H1 (cell line): ENCODE measurements at regions not wholly inside any gene's neighbourhood (a gene's known extent, or its start where the extent isn't known, plus 50 kb on each side); places are given as distances from the start of the nearest gene placed in this dataset.

Experiments
- CTCF ChIA-PET: fragments of 300-600 bp; sonication (Branson Sonifier 250); formaldehyde crosslinking; loops from one replicate; lab custom pipeline; 2021; ENCODE audit not compliant: partially characterized antibody; lab: Charles Lee
- POLR2A ChIA-PET: fragments of 300-600 bp; sonication (Branson Sonifier 250); formaldehyde crosslinking; loops from one replicate; lab custom pipeline; 2021; ENCODE audit warnings: inconsistent platforms; ENCODE audit not compliant: partially characterized antibody; lab: Charles Lee
- DNase-seq, 2 experiments: peaks; one replicate each; pipeline versions ENCODE4 v3.0.0 to v3.0.0-alpha.2; 2010 to 2022; ENCODE audit warnings: low spot score in 2 of 2, low read depth in 1 of 2, mixed read lengths in 1 of 2
- FAIRE-seq: peaks from 2 replicates; lab custom pipeline; 2011; peaks lifted over from hg19 to GRCh38; lab: Jason Lieb, UNC
- H2AFZ ChIP-seq: 2 replicates; pipeline ENCODE4 v1.8.1; 2012; ENCODE audit warnings: low read length, inconsistent platforms
- H2AK5ac ChIP-seq: 2 replicates; pipeline ENCODE4 v1.6.1; 2013; ENCODE audit warnings: low read depth, low read length
- H2BK120ac ChIP-seq: replicated peaks from 2 replicates; pipeline ENCODE3; 2013; ENCODE audit warnings: low read depth, low read length, inconsistent platforms
- H2BK12ac ChIP-seq: 2 replicates; pipeline ENCODE4 v1.6.1; 2013; ENCODE audit warnings: low read depth, low read length
- H2BK15ac ChIP-seq: 2 replicates; pipeline ENCODE4 v1.6.1; 2013; ENCODE audit warnings: low read length
- H2BK20ac ChIP-seq: 2 replicates; pipeline ENCODE4 v1.6.1; 2013; ENCODE audit warnings: low read length
- H2BK5ac ChIP-seq: 2 replicates; pipeline ENCODE4 v1.6.1; 2013; ENCODE audit warnings: low read depth, low read length
- H3K14ac ChIP-seq: 2 replicates; pipeline ENCODE4 v1.6.1; 2013; ENCODE audit warnings: inconsistent platforms; ENCODE audit not compliant: insufficient read length
- H3K18ac ChIP-seq: 2 replicates; pipeline ENCODE4 v1.6.1; 2013; ENCODE audit warnings: low read length; ENCODE audit errors: extremely low read depth
- H3K23ac ChIP-seq: 2 replicates; pipeline ENCODE4 v1.6.1; 2013; ENCODE audit warnings: inconsistent platforms; ENCODE audit not compliant: insufficient read length
- H3K23me2 ChIP-seq: 2 replicates; pipeline ENCODE4 v1.6.1; 2013; ENCODE audit warnings: low read depth, low read length
- H3K27ac ChIP-seq: 2 replicates; pipeline ENCODE4 v1.6.1; 2011; ENCODE audit warnings: low read depth, low read length, inconsistent platforms
- H3K27me3 ChIP-seq, 4 experiments: replicated peaks in 1 of 4; 1 replicate in 1 of 4; 2 replicates in 3 of 4; pipeline versions ENCODE4 v1.6.1 to v1.8.1; 2011 to 2013; ENCODE audit warnings: low read length in 3 of 4, mild to moderate bottlenecking in 3 of 4, inconsistent platforms in 2 of 4, mixed read lengths in 2 of 4, moderate library complexity in 1 of 4; ENCODE audit not compliant: control insufficient read depth in 3 of 4, insufficient read depth in 3 of 4; ENCODE audit errors: extremely low read depth in 1 of 4
- H3K36me3 ChIP-seq, 4 experiments: 2 replicates each; pipeline versions ENCODE4 v1.6.1 to v1.8.1; 2011 to 2013; ENCODE audit warnings: mild to moderate bottlenecking in 4 of 4, low read length in 3 of 4, moderate library complexity in 2 of 4, control low read depth in 1 of 4, inconsistent platforms in 1 of 4; ENCODE audit not compliant: insufficient read depth in 4 of 4, control insufficient read depth in 2 of 4
- H3K4ac ChIP-seq: replicated peaks from 2 replicates; pipeline ENCODE3; 2013; ENCODE audit warnings: low read length, low read depth, mixed read lengths, inconsistent platforms; ENCODE audit not compliant: insufficient read length
- H3K4me1 ChIP-seq, 4 experiments: replicated peaks in 1 of 4; 1 replicate in 1 of 4; 2 replicates in 3 of 4; pipeline versions ENCODE4 v1.6.1 to v1.8.1; 2011 to 2013; ENCODE audit warnings: low read length in 3 of 4, inconsistent platforms in 2 of 4, mixed read lengths in 1 of 4; ENCODE audit not compliant: insufficient read depth in 4 of 4, control insufficient read depth in 3 of 4
- H3K4me2 ChIP-seq, 2 experiments: 2 replicates each; pipeline versions ENCODE4 v1.6.1 to v1.8.1; 2011 to 2013; ENCODE audit warnings: low read depth in 2 of 2, low read length in 2 of 2, control low read depth in 1 of 2, inconsistent platforms in 1 of 2, mild to moderate bottlenecking in 1 of 2; ENCODE audit not compliant: insufficient read depth in 1 of 2
- H3K4me3 ChIP-seq, 4 experiments: fragments of 200-600, 300-600 bp in 1 of 4; sonication (generic), shearing (Covaris generic), sonication (Bioruptor Twin) in 1 of 4; 2 replicates each; pipeline versions ENCODE4 v1.5.1 to v1.8.1; 2011 to 2016; ENCODE audit warnings: low read length in 4 of 4, low read depth in 3 of 4, control low read depth in 2 of 4, inconsistent platforms in 2 of 4, mild to moderate bottlenecking in 2 of 4, mixed read lengths in 1 of 4, moderate library complexity in 1 of 4; ENCODE audit not compliant: insufficient read depth in 2 of 4; ENCODE audit errors: extremely low read depth in 1 of 4
- H3K56ac ChIP-seq: replicated peaks from 2 replicates; pipeline ENCODE3; 2013; ENCODE audit warnings: low read depth, mild to moderate bottlenecking, mixed read lengths, low read length, inconsistent platforms; ENCODE audit not compliant: insufficient read length
- H3K79me1 ChIP-seq: 2 replicates; pipeline ENCODE4 v1.6.1; 2013; ENCODE audit warnings: low read depth, low read length, control low read depth
- H3K79me2 ChIP-seq, 2 experiments: 2 replicates each; pipeline versions ENCODE4 v1.6.1 to v1.8.1; 2012 to 2013; ENCODE audit warnings: low read length in 2 of 2, mild to moderate bottlenecking in 2 of 2, inconsistent platforms in 1 of 2; ENCODE audit not compliant: insufficient read depth in 2 of 2, control insufficient read depth in 1 of 2
- H3K9ac ChIP-seq, 4 experiments: replicated peaks in 1 of 4; 1 replicate in 1 of 4; 2 replicates in 3 of 4; pipeline versions ENCODE4 v1.6.1 to v1.8.1; 2011 to 2013; ENCODE audit warnings: low read depth in 3 of 4, low read length in 3 of 4, control low read depth in 2 of 4, mild to moderate bottlenecking in 2 of 4, moderate library complexity in 2 of 4, inconsistent platforms in 1 of 4; ENCODE audit errors: extremely low read depth in 1 of 4
- H3K9me3 ChIP-seq, 2 experiments: 2 replicates each; pipeline versions ENCODE4 v1.6.1 to v1.8.1; 2012 to 2013; ENCODE audit warnings: mild to moderate bottlenecking in 2 of 2, moderate library complexity in 2 of 2, control low read depth in 1 of 2, inconsistent platforms in 1 of 2, low read depth in 1 of 2, low read length in 1 of 2, mixed read lengths in 1 of 2; ENCODE audit not compliant: insufficient read depth in 2 of 2
- H4K20me1 ChIP-seq, 2 experiments: replicated peaks in 1 of 2; 2 replicates each; pipeline versions ENCODE3 to v1.8.1; 2011 to 2013; ENCODE audit warnings: inconsistent platforms in 2 of 2, low read length in 2 of 2, mild to moderate bottlenecking in 1 of 2; ENCODE audit not compliant: insufficient read depth in 2 of 2, control insufficient read depth in 1 of 2
- H4K5ac ChIP-seq: 2 replicates; pipeline ENCODE4 v1.6.1; 2013; ENCODE audit warnings: low read length, low read depth, mixed read lengths, inconsistent platforms; ENCODE audit not compliant: insufficient read length
- H4K8ac ChIP-seq: 2 replicates; pipeline ENCODE4 v1.8.0; 2013; ENCODE audit warnings: mild to moderate bottlenecking, moderate library complexity, low read length, inconsistent platforms; ENCODE audit not compliant: insufficient read depth; ENCODE audit errors: extremely low read depth
- H4K91ac ChIP-seq: replicated peaks from 2 replicates; pipeline ENCODE3; 2013; ENCODE audit warnings: low read length, mixed read lengths, inconsistent platforms; ENCODE audit not compliant: insufficient read length
- ASH2L ChIP-seq: fragments of 200-600, 300-600 bp; sonication (generic); IDR thresholded peaks from one replicate; pipeline ENCODE4 v1.7.1; 2017; ENCODE audit warnings: low read length
- BRCA1 ChIP-seq: IDR thresholded peaks from 2 replicates; pipeline ENCODE4 v1.6.1; 2012; ENCODE audit warnings: low read depth, low read length, improper control_type of control experiment
- CBX8 ChIP-seq: fragments of 300-800, 300-1000 bp; sonication (generic); IDR thresholded peaks from 2 replicates; pipeline ENCODE4 v1.7.1; 2016; ENCODE audit warnings: low read depth, low read length, borderline replicate concordance
- CHD1 ChIP-seq: IDR thresholded peaks from 2 replicates; pipeline ENCODE4 v1.6.1; 2012; ENCODE audit warnings: low read depth, low read length, improper control_type of control experiment
- CHD2 ChIP-seq: IDR thresholded peaks from 2 replicates; pipeline ENCODE4 v1.6.1; 2012; ENCODE audit warnings: low read length, improper control_type of control experiment
- EGR1 ChIP-seq: IDR thresholded peaks from 2 replicates; pipeline ENCODE4 v1.6.1; 2011; ENCODE audit warnings: low read depth, low read length, borderline replicate concordance
- EZH2 ChIP-seq: fragments of 200-600 bp; sonication (generic); IDR thresholded peaks from 2 replicates; pipeline ENCODE4 v1.7.1; 2012; ENCODE audit warnings: low read depth, mild to moderate bottlenecking, moderate library complexity, low read length, inconsistent platforms; ENCODE audit not compliant: severe bottlenecking
- HDAC2 ChIP-seq, 2 experiments: fragments of 300-600 bp in 1 of 2; sonication (generic) in 1 of 2; IDR thresholded peaks; 2 replicates each; pipeline ENCODE4 v1.6.1; 2011 to 2012; ENCODE audit warnings: low read depth in 2 of 2, low read length in 2 of 2, mild to moderate bottlenecking in 2 of 2, moderate library complexity in 2 of 2, borderline replicate concordance in 1 of 2, inconsistent platforms in 1 of 2
- HDAC6 ChIP-seq: IDR thresholded peaks from one replicate; pipeline ENCODE4 v1.7.1; 2012; ENCODE audit warnings: low read depth, mild to moderate bottlenecking, inconsistent platforms, low read length, moderate library complexity
- MAFK ChIP-seq: IDR thresholded peaks from 2 replicates; pipeline ENCODE4 v1.6.1; 2012; ENCODE audit warnings: low read depth, mild to moderate bottlenecking, improper control_type of control experiment, low read length
- NRF1 ChIP-seq: IDR thresholded peaks from 2 replicates; pipeline ENCODE4 v1.6.1; 2011; ENCODE audit warnings: mild to moderate bottlenecking, low read depth, low read length, improper control_type of control experiment
- POU5F1 ChIP-seq: IDR thresholded peaks from 2 replicates; pipeline ENCODE4 v1.6.1; 2011; ENCODE audit warnings: low read depth, mild to moderate bottlenecking, low read length, moderate library complexity
- RBBP5 ChIP-seq: IDR thresholded peaks from 2 replicates; pipeline ENCODE4 v1.7.1; 2012; ENCODE audit warnings: low read depth, mild to moderate bottlenecking, inconsistent platforms, low read length, moderate library complexity, borderline replicate concordance
- SIN3A ChIP-seq, 2 experiments: IDR thresholded peaks in 1 of 2; conservative IDR thresholded peaks in 1 of 2; 2 replicates each; pipeline ENCODE4 v1.6.1; 2011 to 2012; ENCODE audit warnings: low read length in 2 of 2, improper control_type of control experiment in 1 of 2, low read depth in 1 of 2, mild to moderate bottlenecking in 1 of 2
- SP4 ChIP-seq: IDR thresholded peaks from 2 replicates; pipeline ENCODE4 v1.6.1; 2012; ENCODE audit warnings: low read length, inconsistent platforms
- SUZ12 ChIP-seq: fragments of 200-600 bp; sonication (generic); IDR thresholded peaks from 2 replicates; pipeline ENCODE4 v1.6.1; 2012; ENCODE audit warnings: mild to moderate bottlenecking, inconsistent platforms, low read length, moderate library complexity, mixed read lengths
- WGBS, 2 experiments: shearing (Covaris generic) in 1 of 2; methylation state at CpG; one replicate each; pipeline versions ENCODE4 v1.1.6 to v1.1.7; 2013 to 2015; ENCODE audit warnings: low lambda C conversion rate in 2 of 2, mixed read lengths in 2 of 2, inconsistent platforms in 1 of 2, low coverage in 1 of 2, missing lambda C conversion rate in 1 of 2; ENCODE audit not compliant: insufficient replicate concordance in 2 of 2, insufficient coverage in 1 of 2, insufficient read length in 1 of 2; ENCODE audit errors: extremely low coverage in 1 of 2, missing lambda C conversion rate in 1 of 2; 5-methylcytosine and 5-hydroxymethylcytosine counted together

- no peak overlapping the region for H4K5ac ChIP-seq
- H2BK20ac ChIP-seq: no peak overlapping the region
- ChIA-PET CTCF (no interaction called here), POLR2A (no interaction called here)
- no peak overlapping the region for H3K4me3 ChIP-seq
- H3K36me3 ChIP-seq: no peaks in the 10 kb centered on the region
- H3K23ac ChIP-seq: no peak overlapping the region
- DNase-seq: no peak
- no peak overlapping the region for H3K56ac ChIP-seq
- no peak overlapping the region for H3K14ac ChIP-seq
- H3K18ac ChIP-seq: no peak overlapping the region
- no peak for FAIRE-seq
- 95% methylated on average over 2 of the region's 2 CpGs; no CpG with 5 or more reads in 1 of the 2 experiments for WGBS, 2 experiments
- H3K79me1 ChIP-seq: no peaks in the 10 kb centered on the region
- H4K8ac ChIP-seq: no peak overlapping the region
- no peak overlapping the region for H2AFZ ChIP-seq
- no peaks in the 10 kb centered on the region for H3K4me1 ChIP-seq
- H3K27me3 ChIP-seq: no peaks in the 10 kb centered on the region
- no peaks in the 10 kb centered on the region for H3K23me2 ChIP-seq
- H3K4ac ChIP-seq: no peak overlapping the region
- H3K27ac ChIP-seq: no peak overlapping the region
- no peak overlapping the region for H2AK5ac ChIP-seq
- H3K79me2 ChIP-seq: no peaks in the 10 kb centered on the region
- H3K9me3 ChIP-seq: no peaks in the 10 kb centered on the region; a peak in 1 of 4 replicates
- H2BK5ac ChIP-seq: no peak overlapping the region
- H2BK15ac ChIP-seq: no peak overlapping the region
- H3K4me2 ChIP-seq: no peak overlapping the region
- no peaks in the 10 kb centered on the region for H4K20me1 ChIP-seq
- no peak overlapping the region for H2BK120ac ChIP-seq
- H2BK12ac ChIP-seq: no peak overlapping the region
- H3K9ac ChIP-seq: no peak overlapping the region
- H4K91ac ChIP-seq: no peak overlapping the region
- TF ChIP-seq EGR1 (no peak), HDAC6 (no peak), HDAC2 (IDR thresholded peaks at IDR 0.05; ENCODE audit: borderline replicate concordance in 1 of 2, low read depth in 2 of 2, low read length in 2 of 2) (no peak), POU5F1 (no peak), ASH2L (no peak), EZH2 (no peak), SP4 (no peak), SUZ12 (no peak), BRCA1 (no peak), CBX8 (no peak), RBBP5 (no peak), CHD1 (no peak), MAFK (no peak), SIN3A (conservative IDR thresholded peaks at IDR 0.05 in 1 of 2, IDR thresholded peaks at IDR 0.05 in 1 of 2; ENCODE audit: low read depth in 1 of 2, low read length in 2 of 2) (no peak), NRF1 (no peak), CHD2 (no peak)
Measured at GRCh38 chr7:9761224-9761623, 1212.4 kb upstream of the PHF14 start.
